ENCODE measurements at regions not wholly inside any gene's neighbourhood (a gene's known extent, or its start where the extent isn't known, plus 50 kb on each side); places are given as distances from the start of the nearest gene placed in this dataset.

GRCh38 chr10:65846541-65846940 is 1079.3 kb upstream of the LRRTM3 start:
- intact Hi-C loops (cut with DNase I), result no loop called here
- ATAC-seq (no peak), DNase-seq (ENCODE audit: low spot score) (no peak)

DNA sequence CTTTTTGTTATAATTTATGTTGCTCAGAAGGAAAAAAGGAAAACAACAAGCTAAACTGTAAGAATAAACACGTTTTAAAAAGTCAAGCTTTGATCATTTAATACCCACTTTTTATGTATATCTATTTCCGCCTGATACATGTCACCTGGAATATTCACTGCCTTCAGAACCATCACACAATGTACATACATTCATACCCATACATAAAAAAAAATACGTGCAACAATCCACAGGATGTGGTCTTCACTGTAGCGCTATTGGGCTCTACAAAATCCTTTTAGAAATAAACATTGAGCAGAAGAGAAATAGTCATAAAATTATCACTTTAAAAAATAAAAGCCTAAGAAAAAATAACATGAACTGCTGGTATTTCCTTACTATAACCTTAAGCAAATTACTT is 1078.9 kb upstream of the LRRTM3 start:
- ATAC-seq (no peak), DNase-seq (ENCODE audit: low spot score) (no peak)
- intact Hi-C loops (cut with DNase I), result no loop called here

DNA sequence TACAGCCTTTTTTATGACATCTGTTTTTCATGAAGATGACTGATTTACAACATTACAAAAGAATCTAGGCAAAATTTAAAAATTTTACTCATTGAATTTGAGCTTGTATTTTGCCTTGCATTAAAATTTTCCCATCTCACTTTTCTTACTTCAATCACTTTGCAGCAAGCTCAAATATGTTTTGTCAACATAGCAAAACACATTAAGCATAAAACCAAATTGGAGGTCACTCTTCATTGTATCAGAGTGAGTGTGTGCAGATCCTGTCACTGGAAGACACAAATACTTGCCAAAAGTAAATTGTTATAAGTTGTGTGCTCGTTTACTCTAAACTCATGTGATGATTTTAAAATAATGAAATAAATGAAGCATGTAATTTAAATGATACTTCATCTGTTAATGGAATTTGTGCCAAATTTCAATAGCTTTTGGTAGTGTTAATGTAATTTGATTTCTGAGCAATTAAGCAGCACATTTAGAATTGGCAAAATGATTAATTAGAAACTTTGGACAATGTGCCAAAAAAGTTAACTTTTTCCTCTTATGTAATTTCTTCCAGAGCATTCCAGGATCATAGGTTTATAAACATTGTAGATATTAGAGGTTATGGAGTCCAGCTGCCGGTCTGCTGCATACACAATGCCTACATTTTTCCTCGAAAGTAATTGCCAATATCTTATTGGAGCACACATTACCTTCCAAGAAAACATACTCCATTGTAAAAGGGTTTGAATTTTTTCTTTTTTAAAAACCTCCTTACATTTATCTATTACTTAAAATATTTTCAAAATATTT is 1078.2 kb upstream of the LRRTM3 start:
- intact Hi-C loops (cut with DNase I), result no loop called here

GRCh38 chr10:65858841-65859240 is 1067.0 kb upstream of the LRRTM3 start:
- no peak for DNase-seq (ENCODE audit: low spot score)
- intact Hi-C loops (cut with DNase I), result no loop called here
- no peak for ATAC-seq

More for the DNA sequence above, 1078.2 kb upstream of the LRRTM3 start:
- DNase-seq (ENCODE audit: low spot score) (no peak), ATAC-seq (no peak)

GRCh38 chr10:65861249-65861648 is 1064.6 kb upstream of the LRRTM3 start:
- intact Hi-C loops (cut with DNase I), result no loop called here
- ATAC-seq (no peak), DNase-seq (ENCODE audit: low spot score) (no peak)

Data from sciatic nerve (tissue), 2 donors.